ENCODE measurements at regions not wholly inside any gene's neighbourhood (a gene's known extent, or its start where the extent isn't known, plus 50 kb on each side); places are given as distances from the start of the nearest gene placed in this dataset.

DNA sequence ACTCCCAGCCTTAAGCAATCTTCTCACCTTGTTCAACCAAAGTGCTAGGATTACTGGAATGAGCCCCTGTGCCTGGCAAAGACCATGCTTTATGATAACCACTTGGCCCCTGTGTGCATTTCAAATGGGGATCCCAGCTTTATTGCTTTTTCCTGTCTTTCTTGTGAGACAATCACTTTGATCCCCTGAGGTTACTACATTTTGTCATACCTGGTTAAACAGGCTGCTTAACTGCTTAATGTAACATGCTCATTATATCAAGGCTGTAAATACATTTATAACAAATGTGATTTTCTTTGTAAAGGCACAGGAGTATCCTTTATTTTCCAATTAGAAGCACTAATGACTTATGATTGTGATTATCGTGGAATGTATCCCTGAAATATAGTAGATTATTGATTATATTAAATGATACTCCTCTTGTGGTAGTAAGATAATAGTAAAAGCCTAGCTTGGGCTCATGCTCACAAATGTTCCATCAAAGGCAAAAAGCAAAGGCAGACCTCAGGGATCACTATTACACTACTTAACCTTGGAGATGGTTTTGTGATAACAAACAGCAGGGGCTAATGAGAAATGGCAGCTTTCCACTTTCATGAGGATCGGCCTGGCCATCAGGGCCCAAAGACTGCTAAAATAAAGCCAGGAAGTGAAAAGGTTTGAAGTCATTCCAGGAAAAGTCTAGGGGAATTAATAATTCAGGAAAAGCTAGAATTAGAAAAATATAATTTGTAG lies 290.8 kb upstream of the MDGA2 start:
- FAIRE-seq (no peak), ATAC-seq (no peak), DNase-seq (no peak)
- no peak overlapping the region for H3K4me3 ChIP-seq
- WGBS, 2 donors: 45 to 65% methylated on average over 2 of the region's 2 CpGs
- H3K4me1 ChIP-seq: no peaks in the 10 kb centered on the region
- TF ChIP-seq, protein P1, sequence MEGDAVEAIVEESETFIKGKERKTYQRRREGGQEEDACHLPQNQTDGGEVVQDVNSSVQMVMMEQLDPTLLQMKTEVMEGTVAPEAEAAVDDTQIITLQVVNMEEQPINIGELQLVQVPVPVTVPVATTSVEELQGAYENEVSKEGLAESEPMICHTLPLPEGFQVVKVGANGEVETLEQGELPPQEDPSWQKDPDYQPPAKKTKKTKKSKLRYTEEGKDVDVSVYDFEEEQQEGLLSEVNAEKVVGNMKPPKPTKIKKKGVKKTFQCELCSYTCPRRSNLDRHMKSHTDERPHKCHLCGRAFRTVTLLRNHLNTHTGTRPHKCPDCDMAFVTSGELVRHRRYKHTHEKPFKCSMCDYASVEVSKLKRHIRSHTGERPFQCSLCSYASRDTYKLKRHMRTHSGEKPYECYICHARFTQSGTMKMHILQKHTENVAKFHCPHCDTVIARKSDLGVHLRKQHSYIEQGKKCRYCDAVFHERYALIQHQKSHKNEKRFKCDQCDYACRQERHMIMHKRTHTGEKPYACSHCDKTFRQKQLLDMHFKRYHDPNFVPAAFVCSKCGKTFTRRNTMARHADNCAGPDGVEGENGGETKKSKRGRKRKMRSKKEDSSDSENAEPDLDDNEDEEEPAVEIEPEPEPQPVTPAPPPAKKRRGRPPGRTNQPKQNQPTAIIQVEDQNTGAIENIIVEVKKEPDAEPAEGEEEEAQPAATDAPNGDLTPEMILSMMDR (IDR thresholded peaks at IDR 0.05): no peak
- H3K36me3 ChIP-seq: no peaks in the 10 kb centered on the region
- H3K27ac ChIP-seq: no peak overlapping the region
- H3K9me3 ChIP-seq: no peaks in the 10 kb centered on the region
- H3K27me3 ChIP-seq: no peaks in the 10 kb centered on the region
- intact Hi-C loops (cut with DNase I): no loop called here

DNA sequence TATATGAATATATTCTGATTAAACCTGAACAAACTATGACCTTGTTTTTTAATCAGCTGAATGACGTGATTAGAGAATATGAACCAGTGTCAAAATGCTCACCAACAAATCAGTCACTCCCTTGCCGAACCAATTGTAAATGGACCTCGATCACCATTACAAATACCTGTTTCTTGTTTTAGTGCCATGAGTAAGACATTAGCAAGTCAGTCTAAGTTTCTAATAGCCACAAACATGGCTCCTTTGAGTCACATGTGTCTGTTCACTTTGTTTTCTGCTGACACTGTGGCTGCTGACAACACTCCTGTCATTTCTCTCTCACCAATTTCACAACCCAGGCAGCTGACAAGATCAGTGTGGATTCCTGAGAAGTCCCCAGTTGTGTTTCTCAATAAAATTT lies 286.2 kb upstream of the MDGA2 start:
- intact Hi-C loops (cut with DNase I): no loop called here
- ATAC-seq (no peak), DNase-seq (no peak), FAIRE-seq (no peak)
- Histone ChIP-seq H3K4me1 (no peaks in the 10 kb centered on the region), H3K27ac (no peak overlapping the region), H3K4me3 (no peak overlapping the region), H3K36me3 (no peaks in the 10 kb centered on the region), H3K27me3 (no peaks in the 10 kb centered on the region), H3K9me3 (no peaks in the 10 kb centered on the region)
- 46 to 65% methylated on average over 3 of the region's 3 CpGs for WGBS, 2 donors
- TF ChIP-seq, protein P1 (IDR thresholded peaks at IDR 0.05): no peak

DNA sequence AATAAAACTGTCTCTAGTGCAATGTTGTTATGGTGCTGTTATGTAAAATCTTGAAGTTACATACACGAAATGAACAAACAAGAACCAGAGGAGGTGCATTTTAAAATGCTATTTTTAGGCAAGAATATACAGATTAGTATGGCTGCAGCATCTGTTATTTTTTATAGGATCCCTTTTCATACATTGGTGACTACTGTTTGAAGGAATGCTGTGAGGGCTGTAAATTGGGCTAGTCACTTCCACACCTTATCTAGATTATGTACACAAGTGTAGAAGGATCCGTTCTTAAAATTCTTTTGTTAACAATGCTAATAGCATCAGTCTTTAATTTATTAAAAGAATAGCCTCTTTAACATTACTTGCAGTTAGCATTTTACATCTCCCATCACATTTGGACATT lies 284.3 kb upstream of the MDGA2 start:
- FAIRE-seq: no peak
- intact Hi-C loops (cut with DNase I): no loop called here

DNA sequence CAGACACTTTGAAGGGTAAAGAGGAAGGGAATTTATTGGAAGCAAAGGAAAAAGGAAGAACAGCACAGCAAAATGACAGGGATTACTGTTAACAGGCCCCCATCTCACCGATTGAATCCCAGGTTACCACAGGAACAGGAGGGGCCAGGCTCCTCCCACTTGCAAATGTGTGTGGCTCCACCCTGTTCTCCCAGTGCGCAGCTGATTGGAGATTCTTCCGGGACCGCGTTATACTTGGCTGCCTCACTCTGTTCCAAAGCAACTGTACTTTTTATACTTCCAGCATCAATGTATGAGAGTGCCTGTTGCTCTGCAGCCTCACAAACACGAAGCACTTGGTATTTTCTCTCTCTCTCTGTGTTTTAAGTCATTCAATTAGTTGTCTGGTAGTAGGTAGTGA lies 273.6 kb upstream of the MDGA2 start:
- Histone ChIP-seq H3K36me3 (no peaks in the 10 kb centered on the region), H3K27ac (no peak overlapping the region), H3K4me3 (no peak overlapping the region), H3K9me3 (no peaks in the 10 kb centered on the region), H3K4me1 (no peaks in the 10 kb centered on the region), H3K27me3 (no peaks in the 10 kb centered on the region)
- ATAC-seq: no peak
- TF ChIP-seq, protein P1 (IDR thresholded peaks at IDR 0.05): no peak
- intact Hi-C loops (cut with DNase I): no loop called here
- DNase-seq: no peak
- 63 to 73% methylated on average over 6 of the region's 6 CpGs for WGBS, 2 donors
- FAIRE-seq: no peak

More for the DNA sequence above, 284.3 kb upstream of the MDGA2 start:
- Histone ChIP-seq H3K4me1 (no peaks in the 10 kb centered on the region), H3K27me3 (no peaks in the 10 kb centered on the region), H3K27ac (no peak overlapping the region), H3K4me3 (no peak overlapping the region), H3K36me3 (no peaks in the 10 kb centered on the region), H3K9me3 (no peaks in the 10 kb centered on the region)
- TF ChIP-seq, protein P1 (IDR thresholded peaks at IDR 0.05): no peak
- ATAC-seq (no peak), DNase-seq (no peak)
- WGBS, 2 donors: 11% methylated on average over 2 of the region's 2 CpGs

DNA sequence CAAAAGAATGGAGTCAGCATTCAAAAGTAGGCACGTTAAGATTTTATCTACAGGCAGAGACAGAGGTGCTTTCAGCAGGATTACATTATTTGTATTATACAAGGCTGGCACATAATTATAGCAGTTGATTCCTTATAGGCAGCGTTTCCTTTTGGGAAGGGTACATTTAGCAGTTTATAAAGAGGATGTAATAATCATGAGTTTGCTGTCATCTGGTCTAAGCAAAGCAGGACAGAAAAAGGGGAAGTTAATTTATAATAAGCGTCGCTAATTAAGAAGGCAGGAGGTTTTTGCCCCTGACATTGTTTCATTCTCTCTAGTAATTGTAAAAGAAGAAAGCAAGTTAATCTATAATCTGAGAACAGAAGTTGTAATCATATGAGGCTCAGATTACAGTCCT lies 259.9 kb upstream of the MDGA2 start:
- DNase-seq (no peak), FAIRE-seq (no peak), ATAC-seq (no peak)
- Histone ChIP-seq H3K4me1 (no peaks in the 10 kb centered on the region), H3K4me3 (no peak overlapping the region), H3K27me3 (peaks cover 0 to 3% (median 0%) of the 10 kb centered on the region in 4 donors), H3K9me3 (no peaks in the 10 kb centered on the region), H3K36me3 (no peaks in the 10 kb centered on the region), H3K27ac (no peak overlapping the region)
- TF ChIP-seq, protein P1 (IDR thresholded peaks at IDR 0.05): no peak
- 34 to 42% methylated on average over 4 of the region's 4 CpGs for WGBS, 2 donors
- intact Hi-C loops (cut with DNase I): no loop called here

All from pancreas (tissue), 10 donors.